ENCODE measurements at regions not wholly inside any gene's neighbourhood (a gene's known extent, or its start where the extent isn't known, plus 50 kb on each side); places are given as distances from the start of the nearest gene placed in this dataset.
A peak's percentile ranks its signal among the peaks of the same experiment; 100 is the strongest.

- Histone ChIP-seq H3K9me3 (ENCODE audit: control insufficient read depth, insufficient read depth, low read length) (no peaks in the 10 kb centered on the region), H2BK120ac (ENCODE audit: low read depth, low read length) (no peak overlapping the region), H4K91ac (ENCODE audit: insufficient read depth, low read depth, low read length) (no peak overlapping the region), H3K9ac (ENCODE audit: low read depth, low read length) (no peak overlapping the region), H4K5ac (ENCODE audit: low read depth, low read length) (no peak overlapping the region), H2BK20ac (ENCODE audit: low read depth, low read length) (no peak overlapping the region), H3K18ac (ENCODE audit: low read depth, low read length) (no peak overlapping the region), H3K9me1 (ENCODE audit: insufficient read depth, low read length) (0 out of 2 replicates have a peak, but pooled peaks cover 3% of the 10 kb centered on the region), H3K4me3 (ENCODE audit: insufficient read depth, low read depth, low read length) (peak overlapping the region; percentile 40), H3K14ac (replicated peaks; ENCODE audit: low read depth, low read length) (no peak overlapping the region), H2BK5ac (ENCODE audit: low read depth, low read length, poor library complexity, severe bottlenecking) (no peak overlapping the region), H2AFZ (replicated peaks; ENCODE audit: low read length, poor library complexity) (peak overlapping the region; percentile 89), H3K23ac (ENCODE audit: low read depth, low read length) (no peak overlapping the region), H3K56ac (ENCODE audit: extremely low read depth, insufficient read depth, low read length) (no peak overlapping the region), H3K79me1 (ENCODE audit: low read depth in 1 of 2, low read length in 2 of 2) (no peaks in the 10 kb centered on the region), H4K8ac (ENCODE audit: low read depth in 2 of 2, low read length in 2 of 2) (no peak overlapping the region), H3K4ac (ENCODE audit: low read depth, low read length) (0 out of 2 replicates have a peak overlapping the region, but pooled peaks have one; percentile 13), H3K27me3 (ENCODE audit: control insufficient read depth, insufficient read depth, low read length) (peaks cover 40% of the 10 kb centered on the region), H2AK9ac (replicated peaks; ENCODE audit: low read depth, low read length, poor library complexity) (peak overlapping the region; percentile 14), H3K27ac (ENCODE audit: insufficient read depth, low read length) (no peak overlapping the region), H3K4me1 (ENCODE audit: control insufficient read depth, insufficient read depth, low read length) (no peaks in the 10 kb centered on the region), H2AK5ac (ENCODE audit: low read depth, low read length) (no peak overlapping the region), H3K36me3 (ENCODE audit: control insufficient read depth, insufficient read depth, low read length) (no peaks in the 10 kb centered on the region), H2BK15ac (ENCODE audit: low read depth, low read length) (no peak overlapping the region), H3K4me2 (ENCODE audit: low read depth, low read length) (peak overlapping the region; percentile 78), H4K20me1 (ENCODE audit: insufficient read depth, low read length) (no peaks in the 10 kb centered on the region)
- DNase-seq: no peak
- 24% methylated on average over 11 of the region's 28 CpGs; no CpG with 5 or more reads in 1 of the 2 experiments for WGBS, 2 experiments (ENCODE audit: extremely low coverage in 2 of 2, insufficient read length in 1 of 2)
- ChIA-PET CTCF (interaction anchor here (0.5 to 1.7 kb wide), 9 partner anchors 10 to 241 kb away, joined by 3 to 6 read pairs (median 4); no protein-coding TSS in a partner anchor), POLR2A (ENCODE audit: unreplicated experiment) (interaction anchor here (0.5 to 0.6 kb wide), 2 partner anchors 23 to 90 kb away, joined by 3 to 4 read pairs; no protein-coding TSS in a partner anchor)
- in situ Hi-C loops (cut with MboI; ENCODE audit: low sequenced_read_pairs) (no loop called here), intact Hi-C loops (cut with micrococcal nuclease) (loop anchor here (1.0 to 5.0 kb wide), 3 partner anchors 82 to 239 kb away; no protein-coding TSS in a partner anchor), dilution Hi-C loops (cut with HindIII; ENCODE audit: low sequenced_read_pairs, unreplicated experiment) (no loop called here)
- no TSS peak for BruUV-seq (replicated peaks)
- peak; percentile 97 for ATAC-seq (ENCODE audit: low read depth)
- TF ChIP-seq POLR2A (IDR thresholded peaks at IDR 0.05; ENCODE audit: low read depth, low read length) (no peak), BHLHE40 (IDR thresholded peaks at IDR 0.05; ENCODE audit: low read depth, low read length) (no peak), RFX5 (IDR thresholded peaks at IDR 0.05; ENCODE audit: low read depth, low read length) (no peak), RAD21 (IDR thresholded peaks at IDR 0.05; ENCODE audit: low read length) (peak; percentile 84), CTCF (conservative IDR thresholded peaks at IDR 0.05; ENCODE audit: low read depth, low read length) (peak; percentile 86), MAFK (IDR thresholded peaks at IDR 0.05; ENCODE audit: low read depth, low read length) (no peak), RCOR1 (IDR thresholded peaks at IDR 0.05; ENCODE audit: insufficient replicate concordance, low read length) (no peak), MAZ (IDR thresholded peaks at IDR 0.05; ENCODE audit: borderline replicate concordance, low read depth, low read length) (peak; percentile 79; the same call in 1 of the 2 replicates), MXI1 (IDR thresholded peaks at IDR 0.05; ENCODE audit: borderline replicate concordance, low read depth, low read length) (no peak), CHD1 (IDR thresholded peaks at IDR 0.05; ENCODE audit: low read depth, low read length) (no peak), FOS (IDR thresholded peaks at IDR 0.05; ENCODE audit: low read depth, low read length) (no peak), NFE2L2 (IDR thresholded peaks at IDR 0.05; ENCODE audit: low read depth, low read length) (no peak), SMC3 (IDR thresholded peaks at IDR 0.05; ENCODE audit: low read depth, low read length) (peak; percentile 81), CEBPB (IDR thresholded peaks at IDR 0.05; ENCODE audit: low read depth, low read length) (no peak)
- TF ChIP-seq, protein P1, sequence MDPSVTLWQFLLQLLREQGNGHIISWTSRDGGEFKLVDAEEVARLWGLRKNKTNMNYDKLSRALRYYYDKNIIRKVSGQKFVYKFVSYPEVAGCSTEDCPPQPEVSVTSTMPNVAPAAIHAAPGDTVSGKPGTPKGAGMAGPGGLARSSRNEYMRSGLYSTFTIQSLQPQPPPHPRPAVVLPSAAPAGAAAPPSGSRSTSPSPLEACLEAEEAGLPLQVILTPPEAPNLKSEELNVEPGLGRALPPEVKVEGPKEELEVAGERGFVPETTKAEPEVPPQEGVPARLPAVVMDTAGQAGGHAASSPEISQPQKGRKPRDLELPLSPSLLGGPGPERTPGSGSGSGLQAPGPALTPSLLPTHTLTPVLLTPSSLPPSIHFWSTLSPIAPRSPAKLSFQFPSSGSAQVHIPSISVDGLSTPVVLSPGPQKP (IDR thresholded peaks at IDR 0.05; ENCODE audit: borderline replicate concordance, low read depth, low read length): no peak
These were observed 66.6 kb upstream of the CCDC167 start for GRCh38 chr6:37566111-37566949.
